B cell (primary cell): ENCODE measurements at regions not wholly inside any gene's neighbourhood (a gene's known extent, or its start where the extent isn't known, plus 50 kb on each side); places are given as distances from the start of the nearest gene placed in this dataset.

Experiments
- ATAC-seq: fragments of 200-7000 bp; cut with Tn5 transposase; one replicate; pipeline ENCODE4 v1.10.0; 2021; ENCODE audit warnings: low read depth, mild to moderate bottlenecking, moderate number of reproducible peaks, moderate library complexity
- CTCF ChIA-PET: fragments of 350-600 bp; sonication (Branson Sonifier 250); formaldehyde crosslinking; loops from one replicate; lab custom pipeline; 2021; ENCODE audit warnings: antibody characterized with exemption, inconsistent platforms; lab: Charles Lee
- POLR2A ChIA-PET: fragments of 350-600 bp; sonication (Branson Sonifier 250); formaldehyde crosslinking; loops from one replicate; lab custom pipeline; 2021; ENCODE audit warnings: antibody characterized with exemption; lab: Charles Lee
- DNase-seq: peaks from one replicate; pipeline ENCODE4 v3.0.0; 2013
- H2AFZ ChIP-seq: 2 replicates; pipeline ENCODE4 v1.6.1; 2012; ENCODE audit warnings: mild to moderate bottlenecking, low read depth, low read length; ENCODE audit not compliant: insufficient read depth, poor library complexity, severe bottlenecking
- H3K27ac ChIP-seq, 2 donors: 1 replicate in 1 of 2; 2 replicates in 1 of 2; pipeline ENCODE4 v1.5.1; 2012 to 2013; ENCODE audit warnings: low read length in 2 of 2, mild to moderate bottlenecking in 2 of 2, moderate library complexity in 1 of 2
- H3K27me3 ChIP-seq, 4 experiments: fragments of 200-600 bp in 1 of 4; sonication (generic) in 1 of 4; replicated peaks in 1 of 4; 1 replicate in 2 of 4; 2 replicates in 2 of 4; pipeline versions ENCODE4 v1.6.1 to v1.7.0; 2013 to 2016; ENCODE audit warnings: low read length in 3 of 4, mild to moderate bottlenecking in 2 of 4, mixed read lengths in 1 of 4, moderate library complexity in 1 of 4; ENCODE audit not compliant: insufficient read depth in 4 of 4, control insufficient read depth in 3 of 4; ENCODE audit errors: control extremely low read depth in 1 of 4
- H3K36me3 ChIP-seq, 2 experiments: replicated peaks in 1 of 2; 1 replicate in 1 of 2; 2 replicates in 1 of 2; pipeline versions ENCODE4 v1.6.1 to v1.7.1; 2013; ENCODE audit warnings: low read length in 1 of 2; ENCODE audit not compliant: insufficient read depth in 2 of 2, control insufficient read depth in 1 of 2; ENCODE audit errors: control extremely low read depth in 1 of 2, extremely low read depth in 1 of 2
- H3K4me1 ChIP-seq, 2 donors: fragments of 200-600 bp in 1 of 2; sonication (generic) in 1 of 2; 1 replicate in 1 of 2; 2 replicates in 1 of 2; pipeline versions ENCODE4 v1.5.1 to v1.6.1; 2013 to 2017; ENCODE audit warnings: low read length in 2 of 2; ENCODE audit not compliant: control insufficient read depth in 2 of 2, insufficient read depth in 2 of 2
- H3K4me2 ChIP-seq: replicated peaks from 2 replicates; pipeline ENCODE3; 2012; ENCODE audit warnings: mild to moderate bottlenecking, low read depth, low read length; ENCODE audit not compliant: poor library complexity, severe bottlenecking
- H3K4me3 ChIP-seq, 5 experiments: fragments of 200-600 bp in 1 of 5; sonication (generic) in 1 of 5; 1 replicate in 3 of 5; 2 replicates in 2 of 5; pipeline versions ENCODE4 v1.5.1 to v1.7.0; 2011 to 2016; ENCODE audit warnings: low read length in 4 of 5, mild to moderate bottlenecking in 4 of 5, low read depth in 2 of 5, control low read depth in 1 of 5, moderate library complexity in 1 of 5; ENCODE audit not compliant: insufficient read depth in 1 of 5; ENCODE audit errors: control extremely low read depth in 1 of 5, extremely low read depth in 1 of 5
- H3K79me2 ChIP-seq: fragments of 200-600 bp; sonication (generic); one replicate; pipeline ENCODE4 v1.6.0; 2016; ENCODE audit warnings: low read length; ENCODE audit not compliant: control insufficient read depth, insufficient read depth
- H3K9ac ChIP-seq: fragments of 200-600 bp; sonication (generic); 2 replicates; pipeline ENCODE4 v1.6.1; 2017; ENCODE audit warnings: mild to moderate bottlenecking, low read length, moderate library complexity
- H3K9me3 ChIP-seq, 3 donors: one replicate each; pipeline versions ENCODE4 v1.6.1 to v1.7.1; 2013; ENCODE audit warnings: low read length in 2 of 3; ENCODE audit not compliant: control insufficient read depth in 2 of 3, insufficient read depth in 1 of 3; ENCODE audit errors: control extremely low read depth in 1 of 3
- H4K20me1 ChIP-seq: 2 replicates; pipeline ENCODE4 v1.6.0; 2012; ENCODE audit warnings: mild to moderate bottlenecking, low read length; ENCODE audit not compliant: insufficient read depth, control insufficient read depth, poor library complexity, severe bottlenecking
- H3K27ac Mint-ChIP-seq: one replicate; pipeline ENCODE4 v1.8.0; 2021; ENCODE audit warnings: mixed read lengths
- H3K27me3 Mint-ChIP-seq: one replicate; pipeline ENCODE4 v1.8.0; 2021; ENCODE audit warnings: mixed read lengths
- H3K4me1 Mint-ChIP-seq: one replicate; pipeline ENCODE4 v1.8.0; 2021; ENCODE audit warnings: mixed read lengths
- H3K4me3 Mint-ChIP-seq: one replicate; pipeline ENCODE4 v1.8.0; 2021; ENCODE audit warnings: mixed read lengths
- H3K9me3 Mint-ChIP-seq: one replicate; pipeline ENCODE4 v1.8.0; 2022; ENCODE audit warnings: mixed read lengths; ENCODE audit not compliant: insufficient read depth
- CTCF ChIP-seq: fragments of 200-600 bp; IDR thresholded peaks from one replicate; pipeline ENCODE4 v1.8.0; 2022; ENCODE audit warnings: antibody characterized with exemption, mild to moderate bottlenecking
- EZH2 ChIP-seq: IDR thresholded peaks from 2 replicates; pipeline ENCODE4 v1.6.1; 2012; ENCODE audit warnings: borderline replicate concordance, low read depth, mild to moderate bottlenecking, moderate library complexity, low read length; ENCODE audit not compliant: insufficient read depth, poor library complexity, severe bottlenecking
- WGBS: methylation state at CpG from one replicate; pipeline ENCODE4 v1.1.5; 2013; ENCODE audit warnings: missing lambda C conversion rate; ENCODE audit not compliant: insufficient coverage; 5-methylcytosine and 5-hydroxymethylcytosine counted together
- intact Hi-C: fragments of 100-400 bp; cut with micrococcal nuclease; formaldehyde crosslinking; loops from one replicate; pipeline ENCODE4 v1.10.0; 2022

DNA sequence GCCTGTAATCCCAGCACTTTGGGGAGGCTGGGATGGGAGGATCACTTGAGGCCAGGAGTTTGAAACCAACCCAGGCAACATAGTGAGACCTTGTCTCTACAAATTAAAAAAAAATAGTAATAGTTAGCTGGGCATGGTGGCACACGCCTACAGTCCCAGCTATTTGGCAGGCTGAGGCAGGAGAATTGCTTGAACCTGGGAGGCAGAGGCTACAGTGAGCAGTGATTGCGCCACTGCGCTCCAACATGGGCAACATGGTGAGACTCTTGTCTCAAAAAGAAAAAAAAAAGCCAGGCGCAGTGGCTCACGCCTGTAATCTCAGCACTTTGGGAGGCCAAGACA, 56.9 kb upstream of the MRTFB start:
- no peaks in the 10 kb centered on the region for H3K9me3 Mint-ChIP-seq
- peaks cover 28% of the 10 kb centered on the region for H3K27me3 Mint-ChIP-seq
- no peak overlapping the region for H3K27ac Mint-ChIP-seq
- 94% methylated on average over 5 of the region's 5 CpGs for WGBS
- H3K27me3 ChIP-seq, result peaks cover 0 to 4% (median 0%) of the 10 kb centered on the region in 4 experiments
- POLR2A ChIA-PET, result no interaction called here
- no peaks in the 10 kb centered on the region for H3K4me1 Mint-ChIP-seq
- no peak overlapping the region for H3K27ac ChIP-seq
- no peaks in the 10 kb centered on the region for H4K20me1 ChIP-seq
- H3K4me1 ChIP-seq, result no peaks in the 10 kb centered on the region
- intact Hi-C loops, result no loop called here
- no peak overlapping the region for H3K4me3 Mint-ChIP-seq
- no peak overlapping the region for H2AFZ ChIP-seq
- DNase-seq (no peak), ATAC-seq (no peak)
- TF ChIP-seq EZH2 (no peak), CTCF (no peak)
- no peaks in the 10 kb centered on the region for H3K9me3 ChIP-seq
- no peak overlapping the region for H3K4me3 ChIP-seq
- H3K9ac ChIP-seq, result no peak overlapping the region
- H3K79me2 ChIP-seq, result no peaks in the 10 kb centered on the region
- CTCF ChIA-PET, result no interaction called here
- H3K36me3 ChIP-seq, result no peaks in the 10 kb centered on the region
- H3K4me2 ChIP-seq, result no peak overlapping the region

GRCh38 chr16:14015033-14015432, 56.1 kb upstream of the MRTFB start:
- no peaks in the 10 kb centered on the region for H3K9me3 Mint-ChIP-seq
- ATAC-seq (no peak), DNase-seq (no peak)
- ChIA-PET CTCF (no interaction called here), POLR2A (no interaction called here)
- intact Hi-C loops, result no loop called here
- no peaks in the 10 kb centered on the region for H4K20me1 ChIP-seq
- no peak overlapping the region for H2AFZ ChIP-seq
- 80% methylated on average over 4 of the region's 4 CpGs for WGBS
- no peak overlapping the region for H3K4me3 ChIP-seq
- H3K27ac Mint-ChIP-seq, result no peak overlapping the region
- no peak overlapping the region for H3K9ac ChIP-seq
- H3K27me3 ChIP-seq, result peaks cover 0 to 4% (median 0%) of the 10 kb centered on the region in 4 experiments
- H3K4me3 Mint-ChIP-seq, result no peak overlapping the region
- H3K9me3 ChIP-seq, result no peaks in the 10 kb centered on the region
- no peaks in the 10 kb centered on the region for H3K36me3 ChIP-seq
- no peaks in the 10 kb centered on the region for H3K4me1 Mint-ChIP-seq
- no peaks in the 10 kb centered on the region for H3K79me2 ChIP-seq
- H3K27ac ChIP-seq, result no peak overlapping the region
- no peaks in the 10 kb centered on the region for H3K4me1 ChIP-seq
- TF ChIP-seq EZH2 (no peak), CTCF (no peak)
- peaks cover 20% of the 10 kb centered on the region for H3K27me3 Mint-ChIP-seq
- H3K4me2 ChIP-seq, result no peak overlapping the region
